ENCODE measurements at regions not wholly inside any gene's neighbourhood (a gene's known extent, or its start where the extent isn't known, plus 50 kb on each side); places are given as distances from the start of the nearest gene placed in this dataset.

DNA sequence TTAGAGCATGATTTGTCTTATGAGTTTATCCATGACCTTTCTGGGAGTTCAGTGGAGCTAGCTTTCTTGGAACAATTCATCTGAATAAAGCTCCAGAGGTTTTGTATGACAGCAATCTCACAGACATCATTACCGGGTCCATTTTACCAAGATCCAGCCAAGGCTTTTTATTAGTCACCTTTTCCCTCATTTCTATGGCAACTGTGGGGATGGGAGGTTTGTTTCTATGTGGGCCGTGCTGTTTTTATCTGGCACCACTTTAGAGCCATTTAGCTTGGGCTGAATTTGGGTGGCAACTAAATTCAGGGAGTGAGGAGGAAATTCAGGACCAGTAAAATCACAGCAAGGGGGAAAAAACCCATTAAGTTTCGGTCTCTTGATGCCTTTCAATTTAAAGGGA lies 245.7 kb downstream of the NSG2 start:
- Histone ChIP-seq H3K4me1 (no peaks in the 10 kb centered on the region), H3K27me3 (ENCODE audit: insufficient read depth in 3 of 3, low read length in 2 of 3) (peaks cover 0 to 2% (median 0%) of the 10 kb centered on the region in 3 donors), H3K4me3 (no peak overlapping the region), H3K27ac (no peak overlapping the region), H3K36me3 (ENCODE audit: insufficient read depth in 1 of 2, low read depth in 1 of 2) (no peaks in the 10 kb centered on the region), H3K9me3 (no peaks in the 10 kb centered on the region)
- WGBS, 3 donors = 45 to 57% (median 57%) methylated on average over 3 of the region's 3 CpGs
- TF ChIP-seq, protein P1, sequence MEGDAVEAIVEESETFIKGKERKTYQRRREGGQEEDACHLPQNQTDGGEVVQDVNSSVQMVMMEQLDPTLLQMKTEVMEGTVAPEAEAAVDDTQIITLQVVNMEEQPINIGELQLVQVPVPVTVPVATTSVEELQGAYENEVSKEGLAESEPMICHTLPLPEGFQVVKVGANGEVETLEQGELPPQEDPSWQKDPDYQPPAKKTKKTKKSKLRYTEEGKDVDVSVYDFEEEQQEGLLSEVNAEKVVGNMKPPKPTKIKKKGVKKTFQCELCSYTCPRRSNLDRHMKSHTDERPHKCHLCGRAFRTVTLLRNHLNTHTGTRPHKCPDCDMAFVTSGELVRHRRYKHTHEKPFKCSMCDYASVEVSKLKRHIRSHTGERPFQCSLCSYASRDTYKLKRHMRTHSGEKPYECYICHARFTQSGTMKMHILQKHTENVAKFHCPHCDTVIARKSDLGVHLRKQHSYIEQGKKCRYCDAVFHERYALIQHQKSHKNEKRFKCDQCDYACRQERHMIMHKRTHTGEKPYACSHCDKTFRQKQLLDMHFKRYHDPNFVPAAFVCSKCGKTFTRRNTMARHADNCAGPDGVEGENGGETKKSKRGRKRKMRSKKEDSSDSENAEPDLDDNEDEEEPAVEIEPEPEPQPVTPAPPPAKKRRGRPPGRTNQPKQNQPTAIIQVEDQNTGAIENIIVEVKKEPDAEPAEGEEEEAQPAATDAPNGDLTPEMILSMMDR (IDR thresholded peaks at IDR 0.05) = no peak
- DNase-seq (no peak), ATAC-seq (no peak)
- intact Hi-C loops (cut with DNase I) = no loop called here

DNA sequence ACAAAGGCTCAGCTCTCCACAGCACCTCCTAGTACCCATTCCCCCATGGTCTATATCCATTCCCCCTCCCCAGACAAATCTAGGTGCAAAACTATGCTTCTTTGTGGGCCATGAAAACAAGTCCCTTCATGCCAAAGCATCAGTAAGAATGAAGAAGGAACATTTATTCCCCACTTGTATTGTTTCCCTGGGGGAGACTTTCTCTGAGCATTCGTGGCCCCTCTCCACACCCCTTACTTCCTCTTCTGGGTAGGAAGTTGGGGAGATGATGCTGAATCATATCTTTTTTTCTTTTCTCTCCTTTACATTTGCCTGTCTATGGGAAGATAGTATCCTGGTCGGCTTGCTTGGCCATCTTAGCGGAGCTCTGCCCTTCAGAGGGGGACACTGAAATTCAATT lies 246.8 kb downstream of the NSG2 start:
- H3K4me1 ChIP-seq = no peaks in the 10 kb centered on the region
- intact Hi-C loops (cut with DNase I) = no loop called here
- H3K36me3 ChIP-seq (ENCODE audit: insufficient read depth in 1 of 2, low read depth in 1 of 2) = no peaks in the 10 kb centered on the region
- H3K4me3 ChIP-seq = no peak overlapping the region
- DNase-seq (no peak), ATAC-seq (no peak)
- H3K27me3 ChIP-seq (ENCODE audit: insufficient read depth in 3 of 3, low read length in 2 of 3) = peaks cover 0 to 2% (median 0%) of the 10 kb centered on the region in 3 donors
- H3K9me3 ChIP-seq = no peaks in the 10 kb centered on the region
- TF ChIP-seq, protein P1 (IDR thresholded peaks at IDR 0.05) = no peak
- 86 to 88% (median 87%) methylated on average over 3 of the region's 3 CpGs for WGBS, 3 donors
- no peak overlapping the region for H3K27ac ChIP-seq

DNA sequence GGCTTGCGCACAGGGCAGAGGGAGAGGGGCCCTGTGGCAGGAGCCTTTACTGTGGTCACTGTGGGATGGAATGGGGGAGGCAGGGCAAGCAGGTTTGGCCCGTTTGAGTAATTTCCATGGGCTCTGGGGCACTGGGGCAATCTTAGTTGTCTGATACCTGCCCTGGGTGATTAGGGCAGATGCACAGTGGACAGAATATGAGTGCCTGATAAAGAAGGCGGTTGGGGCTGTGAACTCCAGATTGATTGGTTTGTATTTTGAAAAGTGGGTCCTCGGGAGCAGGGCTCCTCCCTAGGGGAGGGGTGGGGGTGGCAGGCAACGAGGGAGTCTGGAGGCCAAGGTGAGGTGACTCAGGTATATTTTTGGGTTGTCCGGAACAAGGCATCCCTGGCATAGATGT lies 247.5 kb downstream of the NSG2 start:
- Histone ChIP-seq H3K36me3 (ENCODE audit: insufficient read depth in 1 of 2, low read depth in 1 of 2) (no peaks in the 10 kb centered on the region), H3K4me1 (no peaks in the 10 kb centered on the region), H3K9me3 (no peaks in the 10 kb centered on the region), H3K27me3 (ENCODE audit: insufficient read depth in 3 of 3, low read length in 2 of 3) (peaks cover 0 to 2% (median 0%) of the 10 kb centered on the region in 3 donors), H3K27ac (no peak overlapping the region), H3K4me3 (no peak overlapping the region)
- 45 to 69% (median 56%) methylated on average over 6 of the region's 6 CpGs for WGBS, 3 donors
- ATAC-seq = no peak
- TF ChIP-seq, protein P1 (IDR thresholded peaks at IDR 0.05) = no peak
- intact Hi-C loops (cut with DNase I) = no loop called here
- no peak for DNase-seq

DNA sequence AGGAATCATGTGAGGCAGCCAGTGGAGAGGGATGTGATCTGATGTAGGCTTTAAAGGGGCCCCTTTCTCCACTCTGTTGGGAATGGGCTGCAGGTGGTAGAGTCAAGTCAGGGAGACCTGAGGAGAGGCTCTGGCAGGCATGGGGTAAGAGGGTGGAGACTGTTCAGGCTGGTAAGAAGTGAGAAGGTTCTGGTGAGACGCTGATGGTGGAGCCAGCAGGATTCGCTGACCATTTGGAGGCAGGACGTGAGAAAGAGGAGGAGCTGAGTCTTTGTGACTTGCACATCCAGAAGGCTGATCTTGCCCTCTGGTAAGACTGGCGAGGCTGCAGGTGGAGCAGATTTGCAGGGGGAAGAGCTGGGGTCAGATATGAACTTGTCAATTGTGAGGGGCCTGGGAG lies 248.0 kb downstream of the NSG2 start:
- WGBS, 3 donors = 58 to 73% (median 58%) methylated on average over 4 of the region's 4 CpGs

More for the DNA sequence above, 248.0 kb downstream of the NSG2 start:
- Histone ChIP-seq H3K4me3 (no peak overlapping the region), H3K9me3 (no peaks in the 10 kb centered on the region), H3K27ac (no peak overlapping the region), H3K4me1 (no peaks in the 10 kb centered on the region), H3K36me3 (ENCODE audit: insufficient read depth in 1 of 2, low read depth in 1 of 2) (no peaks in the 10 kb centered on the region), H3K27me3 (ENCODE audit: insufficient read depth in 3 of 3, low read length in 2 of 3) (peaks cover 0 to 2% (median 0%) of the 10 kb centered on the region in 3 donors)
- ATAC-seq (no peak), DNase-seq (no peak)
- TF ChIP-seq, protein P1 (IDR thresholded peaks at IDR 0.05) = no peak
- intact Hi-C loops (cut with DNase I) = no loop called here

Data from psoas muscle (tissue), 7 donors.